NOMO-1 (cell line): ENCODE measurements at regions not wholly inside any gene's neighbourhood (a gene's known extent, or its start where the extent isn't known, plus 50 kb on each side); places are given as distances from the start of the nearest gene placed in this dataset.

Experiments used
- DNase-seq, 2 experiments: peaks; one replicate each; lab custom pipeline; 2025; ENCODE audit not compliant: unreplicated experiment in 2 of 2; lab: John Stamatoyannopoulos, UW

GRCh38 chr1:229950908-229951307 is 116.1 kb upstream of the GALNT2 start:
- DNase-seq: no peak

DNA sequence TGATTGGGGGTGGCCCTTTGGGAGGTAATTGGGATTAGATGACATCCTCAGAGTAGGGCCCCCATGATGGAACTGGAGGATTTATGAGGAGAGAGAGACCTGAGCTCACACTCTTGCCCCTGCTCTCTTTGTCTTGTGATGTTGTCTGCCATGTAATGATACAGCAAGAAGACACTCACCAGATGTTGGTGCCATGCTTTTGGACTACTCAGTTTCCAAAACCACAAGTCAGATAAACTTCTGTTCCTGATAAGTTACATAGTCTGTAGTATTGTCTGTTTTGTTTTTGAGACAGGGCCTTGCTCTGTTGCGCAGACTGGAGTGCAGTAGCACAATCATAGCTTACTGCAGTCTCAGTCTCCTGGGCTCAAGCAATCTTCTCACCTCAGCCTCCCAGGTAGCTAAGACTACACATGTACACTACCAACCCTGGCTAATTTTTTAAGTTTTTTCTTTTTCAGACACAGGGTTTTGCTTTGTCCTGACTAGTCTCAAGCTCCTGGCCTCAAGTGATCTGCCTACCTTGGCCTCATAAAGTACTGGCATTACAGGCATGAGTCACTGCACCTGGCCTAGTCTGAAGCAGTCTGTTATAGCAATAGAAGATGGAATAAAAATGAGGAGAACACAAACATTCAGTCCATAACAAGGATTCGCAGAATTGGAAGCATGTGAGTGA is 115.0 kb upstream of the GALNT2 start:
- no peak for DNase-seq

DNA sequence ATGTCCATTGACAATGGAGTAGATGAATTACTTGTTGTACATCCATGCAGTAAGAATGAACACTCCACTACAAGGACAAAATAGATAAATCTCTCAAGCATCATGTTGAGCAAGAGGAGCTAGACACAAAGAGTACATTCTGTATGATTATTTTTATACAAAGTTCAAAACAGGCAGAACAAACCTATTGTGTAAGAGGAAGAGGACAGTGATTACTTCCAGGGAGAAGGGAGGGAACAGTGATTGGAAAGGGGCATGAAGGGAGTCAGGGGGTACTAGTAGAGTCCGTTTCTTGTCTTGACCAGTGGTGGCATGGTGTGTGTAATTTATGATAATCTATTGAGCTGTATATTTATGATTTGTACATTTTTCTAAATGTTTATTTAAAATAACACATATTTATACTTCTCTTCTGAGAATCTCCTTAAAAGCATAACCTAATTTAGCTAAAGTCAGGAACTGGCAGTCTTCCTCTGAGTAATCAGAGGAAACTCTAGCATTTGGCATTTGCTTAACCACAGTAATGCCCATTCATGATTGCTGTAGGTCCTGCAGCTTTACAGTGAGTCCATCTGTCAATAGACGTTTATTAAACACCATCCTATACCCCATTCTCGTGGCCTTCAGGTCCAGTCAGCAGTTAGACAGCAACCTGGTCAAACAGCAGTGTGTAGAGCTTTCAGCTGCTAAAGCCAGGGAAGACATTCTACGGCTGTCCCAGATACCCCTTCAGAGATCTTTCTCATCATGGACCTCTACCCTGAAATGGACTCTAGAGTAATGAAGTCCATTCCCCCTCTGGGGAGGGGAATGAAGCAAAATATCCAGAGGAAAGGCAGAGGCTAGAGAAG is 114.1 kb upstream of the GALNT2 start:
- no peak for DNase-seq

GRCh38 chr1:229953736-229954326 is 113.2 kb upstream of the GALNT2 start:
- no peak for DNase-seq

DNA sequence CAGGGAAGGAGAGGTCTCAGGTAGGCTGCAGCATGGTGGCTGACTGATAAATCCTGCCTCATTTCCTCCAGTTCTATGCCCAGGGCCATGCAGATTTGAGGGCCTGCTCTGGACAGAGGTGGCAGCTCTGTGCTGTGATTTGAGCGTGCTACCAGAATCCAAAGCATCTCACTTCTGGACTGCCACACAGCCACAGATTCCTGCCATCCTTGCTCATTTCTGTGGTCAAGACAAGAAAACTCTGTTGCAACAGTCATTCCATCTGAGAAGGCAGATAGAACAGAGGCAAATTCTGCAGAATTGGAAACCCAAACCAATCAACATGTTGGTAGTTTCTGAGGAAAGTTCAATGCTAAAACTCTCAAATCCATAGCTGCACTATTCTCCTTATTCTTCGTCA is 102.8 kb upstream of the GALNT2 start:
- DNase-seq: no peak

- no peak for DNase-seq
These were observed 96.3 kb upstream of the GALNT2 start for GRCh38 chr1:229970714-229971113.

DNA sequence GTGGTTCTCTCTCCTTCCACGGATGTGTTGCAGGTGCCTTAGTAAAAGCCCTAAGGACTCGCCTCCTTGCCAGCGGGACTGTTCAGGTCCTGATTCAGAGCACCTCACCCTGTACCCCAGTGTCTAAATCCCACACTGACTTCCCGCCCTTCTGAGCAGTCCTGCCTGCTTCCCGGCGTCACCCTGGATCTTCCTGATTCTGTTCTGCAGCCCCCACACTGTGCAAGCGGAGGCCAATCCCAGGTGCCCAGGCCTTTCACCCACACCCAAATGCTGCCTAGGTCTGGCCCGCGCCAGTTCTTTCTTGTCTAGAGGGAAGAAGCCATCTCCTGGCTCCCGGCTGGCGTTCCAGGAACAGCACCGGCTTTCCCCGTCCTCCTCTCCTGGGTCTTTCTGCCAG is 95.9 kb upstream of the GALNT2 start:
- DNase-seq: no peak

- no peak for DNase-seq
These were observed 94.3 kb upstream of the GALNT2 start for GRCh38 chr1:229972600-229973296.

GRCh38 chr1:229973297-229973612 is 93.8 kb upstream of the GALNT2 start:
- no peak for DNase-seq

GRCh38 chr1:229975047-229975446 is 92.0 kb upstream of the GALNT2 start:
- DNase-seq: no peak

DNA sequence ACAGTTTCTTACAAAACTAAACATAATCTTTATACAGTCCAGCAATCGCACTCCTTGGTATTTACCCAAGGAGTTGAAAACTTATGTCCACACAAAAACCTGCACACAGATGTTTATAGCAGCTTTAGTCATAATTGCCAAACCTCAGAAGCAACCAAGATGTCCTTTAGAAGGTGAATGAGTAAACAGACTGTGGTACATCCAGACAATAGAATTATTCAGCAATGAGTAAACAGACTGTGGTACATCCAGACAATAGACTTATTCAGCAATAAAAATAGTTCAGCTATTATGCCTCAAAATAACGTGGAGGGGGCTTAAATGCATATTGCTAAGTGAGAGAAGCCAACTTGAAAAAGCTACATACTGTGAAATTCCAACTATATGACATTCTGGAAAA is 87.0 kb upstream of the GALNT2 start:
- DNase-seq: no peak

DNA sequence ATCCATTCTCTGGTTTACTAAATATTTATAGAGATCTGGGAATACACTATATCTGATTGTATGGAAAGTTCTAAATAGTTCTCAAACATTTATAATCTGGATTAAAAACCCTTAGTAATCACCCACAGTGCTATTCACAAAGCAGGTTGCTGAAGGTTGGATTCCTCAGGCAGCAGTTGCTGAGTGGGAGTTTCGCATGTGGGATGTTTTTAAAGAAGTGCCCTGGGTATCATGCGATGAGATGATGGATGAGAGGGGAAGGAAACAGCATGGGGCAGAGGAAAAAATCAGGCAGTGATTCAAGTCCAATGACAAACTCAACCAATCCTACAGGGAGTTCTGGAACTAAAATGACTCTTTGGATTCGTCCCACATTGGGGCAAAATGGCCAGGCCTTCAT is 85.3 kb upstream of the GALNT2 start:
- DNase-seq: no peak

DNA sequence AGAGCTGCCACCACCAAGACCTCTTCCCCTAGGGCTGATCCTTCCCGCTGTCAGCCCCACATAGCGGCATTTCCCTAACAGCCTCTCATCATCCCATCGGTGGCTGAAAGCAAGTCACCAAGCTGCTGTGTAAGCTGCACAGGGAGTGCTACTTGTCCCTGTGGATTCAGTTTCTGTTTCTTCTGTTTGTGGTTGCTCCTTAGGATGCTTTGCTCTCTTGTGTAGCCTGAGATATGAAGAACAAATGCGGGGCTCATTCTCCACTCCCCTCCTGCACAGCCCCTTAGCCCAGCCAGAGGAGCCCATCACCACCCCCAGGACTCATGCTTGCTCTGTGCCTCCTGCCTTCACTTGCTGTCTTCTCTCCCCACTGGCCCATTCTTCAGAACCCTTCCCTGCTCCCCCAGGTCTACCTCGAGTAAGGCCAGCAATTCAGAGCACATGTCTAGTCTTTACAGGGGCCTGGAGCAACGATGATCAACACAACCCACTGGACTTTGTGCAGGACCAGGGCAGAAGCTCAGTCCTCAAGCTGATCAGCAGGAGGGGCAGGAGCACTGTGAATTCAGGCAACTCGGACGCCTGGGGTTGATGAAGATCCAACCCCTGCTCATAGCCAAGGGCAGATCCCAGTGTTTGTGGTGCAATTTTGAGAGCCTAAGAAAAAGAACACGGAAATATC is 82.6 kb upstream of the GALNT2 start:
- DNase-seq: no peak

GRCh38 chr1:229984992-229985612 is 81.9 kb upstream of the GALNT2 start:
- no peak for DNase-seq

DNA sequence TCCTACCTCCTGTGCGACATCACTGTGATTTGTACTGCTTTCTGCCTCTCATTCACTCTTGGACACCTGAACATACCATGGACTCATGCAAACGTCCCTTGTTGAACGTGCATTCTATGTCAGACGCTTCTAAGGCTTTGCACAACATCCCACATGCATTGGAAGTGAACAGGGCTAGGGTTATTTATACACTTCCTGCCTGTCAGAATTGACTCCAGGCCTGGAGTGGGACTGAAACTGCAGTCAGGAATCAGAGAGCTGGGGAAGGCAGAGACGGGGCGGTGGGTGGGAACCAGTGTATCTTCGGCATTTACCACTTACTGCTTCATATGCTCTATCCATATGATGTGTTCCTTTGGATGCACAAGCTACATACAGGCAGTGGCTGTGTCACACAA is 81.4 kb upstream of the GALNT2 start:
- DNase-seq: no peak

GRCh38 chr1:229986737-229987337 is 80.2 kb upstream of the GALNT2 start:
- no peak for DNase-seq

DNA sequence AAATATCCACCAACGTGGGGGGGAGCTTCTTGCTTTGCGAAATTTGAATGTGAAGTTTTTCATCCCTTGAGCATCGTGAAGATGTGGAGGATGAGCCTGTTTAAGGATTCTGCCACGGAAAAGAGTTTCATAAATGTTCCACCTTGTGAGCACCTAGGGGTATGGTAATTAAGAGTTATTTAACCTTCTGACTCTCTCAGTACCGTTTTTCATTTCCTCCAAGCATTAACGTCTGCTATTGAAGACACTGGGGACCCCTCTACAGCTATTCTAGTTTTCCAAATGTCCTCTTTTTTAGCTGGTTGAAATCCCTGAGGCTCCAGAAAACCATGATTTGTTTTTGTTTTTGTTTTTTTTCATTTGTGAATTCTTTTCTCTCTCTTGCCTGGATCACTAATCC is 79.1 kb upstream of the GALNT2 start:
- DNase-seq: no peak

GRCh38 chr1:229988534-229988933 is 78.5 kb upstream of the GALNT2 start:
- no peak for DNase-seq

DNA sequence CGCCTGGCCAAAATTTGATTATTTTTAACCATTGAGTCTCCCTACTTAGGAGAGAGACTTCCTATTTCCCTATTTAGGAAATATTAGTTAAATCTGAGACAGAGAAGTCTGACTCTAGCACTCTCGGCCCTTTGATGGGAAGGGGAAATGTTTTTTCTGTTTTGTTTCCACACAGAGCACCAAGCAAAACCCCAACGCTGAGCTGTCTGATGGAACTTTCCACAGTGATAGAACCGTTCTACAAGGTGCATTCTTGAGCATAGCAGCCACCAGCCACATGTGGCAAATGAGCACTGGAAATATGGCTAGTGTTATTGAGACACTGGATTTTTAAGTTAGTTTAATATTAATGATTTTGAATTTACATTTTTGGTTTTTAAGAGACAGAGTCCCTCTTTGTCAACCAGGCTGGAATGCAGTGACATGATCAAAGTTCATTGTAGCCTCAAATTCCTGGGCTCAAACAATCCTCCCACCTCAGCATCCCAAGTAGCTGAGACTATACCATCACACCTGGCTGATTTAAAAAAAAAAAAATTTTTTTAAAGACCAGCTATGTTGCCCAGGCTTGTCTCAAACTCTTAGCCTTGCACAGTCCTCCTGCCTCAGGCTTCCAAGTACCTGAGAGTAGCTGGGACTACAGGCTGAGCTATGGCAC is 77.3 kb upstream of the GALNT2 start:
- no peak for DNase-seq

DNA sequence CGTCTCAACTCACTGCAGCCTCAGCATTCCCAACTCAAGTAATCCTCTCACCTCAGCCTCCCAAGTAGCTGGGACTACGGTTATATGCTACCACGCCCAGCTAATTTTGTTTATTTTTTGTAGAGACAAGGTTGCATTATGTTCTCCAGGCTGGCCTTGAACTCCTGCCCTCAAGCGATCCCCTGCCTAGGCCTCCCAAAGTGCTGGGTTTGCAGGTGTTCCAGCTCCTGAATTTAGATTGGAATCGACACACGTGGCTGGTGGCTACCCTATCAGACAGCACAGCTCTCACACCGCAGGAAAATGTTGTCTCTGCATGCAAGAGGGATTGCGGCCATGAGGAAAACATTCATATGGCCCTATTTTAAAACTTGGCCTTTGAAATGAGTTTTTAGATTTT is 76.7 kb upstream of the GALNT2 start:
- no peak for DNase-seq
